PFSK-1 (cell line): ENCODE measurements at regions not wholly inside any gene's neighbourhood (a gene's known extent, or its start where the extent isn't known, plus 50 kb on each side); places are given as distances from the start of the nearest gene placed in this dataset.

Experiments used
- FOXP2 ChIP-seq: optimal IDR thresholded peaks from 2 replicates; pipeline ENCODE3; 2011; ENCODE audit warnings: borderline replicate concordance, control low read depth, inconsistent platforms; ENCODE audit not compliant: insufficient read depth; ENCODE audit errors: extremely low read length, extremely low read depth
- POLR2AphosphoS5 ChIP-seq: IDR thresholded peaks from 2 replicates; pipeline ENCODE4 v1.6.1; 2012; ENCODE audit warnings: low read depth, mild to moderate bottlenecking, control low read depth, low read length, moderate library complexity
- REST ChIP-seq, 2 experiments: IDR thresholded peaks; 2 replicates each; pipeline versions ENCODE4 v1.6.1 to v1.8.0; 2011 to 2012; ENCODE audit warnings: low read depth in 2 of 2, low read length in 2 of 2, control low read depth in 1 of 2, inconsistent platforms in 1 of 2, mild to moderate bottlenecking in 1 of 2, moderate library complexity in 1 of 2; ENCODE audit not compliant: insufficient read depth in 1 of 2
- SIN3A ChIP-seq: IDR thresholded peaks from 2 replicates; pipeline ENCODE4 v1.6.1; 2012; ENCODE audit warnings: mild to moderate bottlenecking, low read length, moderate library complexity, borderline replicate concordance; ENCODE audit not compliant: insufficient read depth
- TAF1 ChIP-seq: IDR thresholded peaks from 2 replicates; pipeline ENCODE4 v1.6.1; 2012; ENCODE audit warnings: low read length, control low read depth, borderline replicate concordance; ENCODE audit not compliant: insufficient read depth

GRCh38 chr7:85469446-85470010 lies 282.7 kb upstream of the SEMA3D start:
- TF ChIP-seq REST (IDR thresholded peaks at IDR 0.05; ENCODE audit: insufficient read depth in 1 of 2, low read depth in 2 of 2, low read length in 2 of 2) (no peak), POLR2AphosphoS5 (no peak), TAF1 (no peak)

- TF ChIP-seq FOXP2 (no peak), TAF1 (no peak), SIN3A (no peak), POLR2AphosphoS5 (no peak), REST (IDR thresholded peaks at IDR 0.05; ENCODE audit: insufficient read depth in 1 of 2, low read depth in 2 of 2, low read length in 2 of 2) (no peak)
Measured at GRCh38 chr7:85464042-85464651, 277.3 kb upstream of the SEMA3D start.

GRCh38 chr7:85462671-85463070 lies 275.8 kb upstream of the SEMA3D start:
- no peak for TF ChIP-seq REST (IDR thresholded peaks at IDR 0.05; ENCODE audit: insufficient read depth in 1 of 2, low read depth in 2 of 2, low read length in 2 of 2)

GRCh38 chr7:85457911-85458310 lies 271.1 kb upstream of the SEMA3D start:
- no peak for TF ChIP-seq POLR2AphosphoS5
- no peak for TF ChIP-seq FOXP2
- no peak for TF ChIP-seq TAF1
- TF ChIP-seq SIN3A = no peak
- TF ChIP-seq REST (IDR thresholded peaks at IDR 0.05; ENCODE audit: insufficient read depth in 1 of 2, low read depth in 2 of 2, low read length in 2 of 2) = no peak

- no peak for TF ChIP-seq FOXP2
- TF ChIP-seq SIN3A = no peak
- TF ChIP-seq TAF1 = no peak
- TF ChIP-seq REST (IDR thresholded peaks at IDR 0.05; ENCODE audit: insufficient read depth in 1 of 2, low read depth in 2 of 2, low read length in 2 of 2) = no peak
Measured at GRCh38 chr7:85456254-85456653, 269.4 kb upstream of the SEMA3D start.
